Gastrocnemius medialis (tissue), 4 donors: ENCODE measurements at regions not wholly inside any gene's neighbourhood (a gene's known extent, or its start where the extent isn't known, plus 50 kb on each side); places are given as distances from the start of the nearest gene placed in this dataset.

ENCODE experiments used
- CTCF ChIP-seq, 5 experiments: fragments of 450-650 bp in 3 of 5; fragments of 200-600 bp in 2 of 5; sonication (generic) in 2 of 5; IDR thresholded peaks in 4 of 5; conservative IDR thresholded peaks in 1 of 5; 1 replicate in 4 of 5; 2 replicates in 1 of 5; pipeline ENCODE4 v1.5.1; 2016 to 2019; ENCODE audit warnings: antibody characterized with exemption in 5 of 5, mild to moderate bottlenecking in 3 of 5, moderate library complexity in 3 of 5
- POLR2A ChIP-seq, 2 donors: fragments of 450-650 bp; IDR thresholded peaks; one replicate each; pipeline ENCODE4 v1.6.1; 2017; ENCODE audit warnings: antibody characterized with exemption in 2 of 2, mild to moderate bottlenecking in 2 of 2, moderate library complexity in 2 of 2

GRCh38 chr2:103879101-103879500 lies 974.8 kb upstream of the POU3F3 start:
- TF ChIP-seq CTCF (IDR thresholded peaks at IDR 0.05 in 4 of 5, conservative IDR thresholded peaks at IDR 0.05 in 1 of 5) (no peak), POLR2A (IDR thresholded peaks at IDR 0.05) (no peak)
